B cell (primary cell): ENCODE measurements at regions not wholly inside any gene's neighbourhood (a gene's known extent, or its start where the extent isn't known, plus 50 kb on each side); places are given as distances from the start of the nearest gene placed in this dataset.

ENCODE experiments used
- ATAC-seq: fragments of 200-7000 bp; cut with Tn5 transposase; one replicate; pipeline ENCODE4 v1.10.0; 2021; ENCODE audit warnings: low read depth, mild to moderate bottlenecking, moderate number of reproducible peaks, moderate library complexity
- CTCF ChIA-PET: fragments of 350-600 bp; sonication (Branson Sonifier 250); formaldehyde crosslinking; loops from one replicate; lab custom pipeline; 2021; ENCODE audit warnings: antibody characterized with exemption, inconsistent platforms; lab: Charles Lee
- POLR2A ChIA-PET: fragments of 350-600 bp; sonication (Branson Sonifier 250); formaldehyde crosslinking; loops from one replicate; lab custom pipeline; 2021; ENCODE audit warnings: antibody characterized with exemption; lab: Charles Lee
- DNase-seq: peaks from one replicate; pipeline ENCODE4 v3.0.0; 2013
- H2AFZ ChIP-seq: 2 replicates; pipeline ENCODE4 v1.6.1; 2012; ENCODE audit warnings: mild to moderate bottlenecking, low read depth, low read length; ENCODE audit not compliant: insufficient read depth, poor library complexity, severe bottlenecking
- H3K27ac ChIP-seq, 2 donors: 1 replicate in 1 of 2; 2 replicates in 1 of 2; pipeline ENCODE4 v1.5.1; 2012 to 2013; ENCODE audit warnings: low read length in 2 of 2, mild to moderate bottlenecking in 2 of 2, moderate library complexity in 1 of 2
- H3K27me3 ChIP-seq, 4 experiments: fragments of 200-600 bp in 1 of 4; sonication (generic) in 1 of 4; replicated peaks in 1 of 4; 1 replicate in 2 of 4; 2 replicates in 2 of 4; pipeline versions ENCODE4 v1.6.1 to v1.7.0; 2013 to 2016; ENCODE audit warnings: low read length in 3 of 4, mild to moderate bottlenecking in 2 of 4, mixed read lengths in 1 of 4, moderate library complexity in 1 of 4; ENCODE audit not compliant: insufficient read depth in 4 of 4, control insufficient read depth in 3 of 4; ENCODE audit errors: control extremely low read depth in 1 of 4
- H3K36me3 ChIP-seq, 2 experiments: replicated peaks in 1 of 2; 1 replicate in 1 of 2; 2 replicates in 1 of 2; pipeline versions ENCODE4 v1.6.1 to v1.7.1; 2013; ENCODE audit warnings: low read length in 1 of 2; ENCODE audit not compliant: insufficient read depth in 2 of 2, control insufficient read depth in 1 of 2; ENCODE audit errors: control extremely low read depth in 1 of 2, extremely low read depth in 1 of 2
- H3K4me1 ChIP-seq, 2 donors: fragments of 200-600 bp in 1 of 2; sonication (generic) in 1 of 2; 1 replicate in 1 of 2; 2 replicates in 1 of 2; pipeline versions ENCODE4 v1.5.1 to v1.6.1; 2013 to 2017; ENCODE audit warnings: low read length in 2 of 2; ENCODE audit not compliant: control insufficient read depth in 2 of 2, insufficient read depth in 2 of 2
- H3K4me2 ChIP-seq: replicated peaks from 2 replicates; pipeline ENCODE3; 2012; ENCODE audit warnings: mild to moderate bottlenecking, low read depth, low read length; ENCODE audit not compliant: poor library complexity, severe bottlenecking
- H3K4me3 ChIP-seq, 5 experiments: fragments of 200-600 bp in 1 of 5; sonication (generic) in 1 of 5; 1 replicate in 3 of 5; 2 replicates in 2 of 5; pipeline versions ENCODE4 v1.5.1 to v1.7.0; 2011 to 2016; ENCODE audit warnings: low read length in 4 of 5, mild to moderate bottlenecking in 4 of 5, low read depth in 2 of 5, control low read depth in 1 of 5, moderate library complexity in 1 of 5; ENCODE audit not compliant: insufficient read depth in 1 of 5; ENCODE audit errors: control extremely low read depth in 1 of 5, extremely low read depth in 1 of 5
- H3K79me2 ChIP-seq: fragments of 200-600 bp; sonication (generic); one replicate; pipeline ENCODE4 v1.6.0; 2016; ENCODE audit warnings: low read length; ENCODE audit not compliant: control insufficient read depth, insufficient read depth
- H3K9ac ChIP-seq: fragments of 200-600 bp; sonication (generic); 2 replicates; pipeline ENCODE4 v1.6.1; 2017; ENCODE audit warnings: mild to moderate bottlenecking, low read length, moderate library complexity
- H3K9me3 ChIP-seq, 3 donors: one replicate each; pipeline versions ENCODE4 v1.6.1 to v1.7.1; 2013; ENCODE audit warnings: low read length in 2 of 3; ENCODE audit not compliant: control insufficient read depth in 2 of 3, insufficient read depth in 1 of 3; ENCODE audit errors: control extremely low read depth in 1 of 3
- H4K20me1 ChIP-seq: 2 replicates; pipeline ENCODE4 v1.6.0; 2012; ENCODE audit warnings: mild to moderate bottlenecking, low read length; ENCODE audit not compliant: insufficient read depth, control insufficient read depth, poor library complexity, severe bottlenecking
- H3K27ac Mint-ChIP-seq: one replicate; pipeline ENCODE4 v1.8.0; 2021; ENCODE audit warnings: mixed read lengths
- H3K27me3 Mint-ChIP-seq: one replicate; pipeline ENCODE4 v1.8.0; 2021; ENCODE audit warnings: mixed read lengths
- H3K4me1 Mint-ChIP-seq: one replicate; pipeline ENCODE4 v1.8.0; 2021; ENCODE audit warnings: mixed read lengths
- H3K4me3 Mint-ChIP-seq: one replicate; pipeline ENCODE4 v1.8.0; 2021; ENCODE audit warnings: mixed read lengths
- H3K9me3 Mint-ChIP-seq: one replicate; pipeline ENCODE4 v1.8.0; 2022; ENCODE audit warnings: mixed read lengths; ENCODE audit not compliant: insufficient read depth
- EZH2 ChIP-seq: IDR thresholded peaks from 2 replicates; pipeline ENCODE4 v1.6.1; 2012; ENCODE audit warnings: borderline replicate concordance, low read depth, mild to moderate bottlenecking, moderate library complexity, low read length; ENCODE audit not compliant: insufficient read depth, poor library complexity, severe bottlenecking
- WGBS: methylation state at CpG from one replicate; pipeline ENCODE4 v1.1.5; 2013; ENCODE audit warnings: missing lambda C conversion rate; ENCODE audit not compliant: insufficient coverage; 5-methylcytosine and 5-hydroxymethylcytosine counted together
- intact Hi-C: fragments of 100-400 bp; cut with micrococcal nuclease; formaldehyde crosslinking; loops from one replicate; pipeline ENCODE4 v1.10.0; 2022
- TF ChIP-seq, protein P1 (sequence below): fragments of 200-600 bp; IDR thresholded peaks from one replicate; pipeline ENCODE4 v1.8.0; 2022; ENCODE audit warnings: antibody characterized with exemption, mild to moderate bottlenecking

DNA sequence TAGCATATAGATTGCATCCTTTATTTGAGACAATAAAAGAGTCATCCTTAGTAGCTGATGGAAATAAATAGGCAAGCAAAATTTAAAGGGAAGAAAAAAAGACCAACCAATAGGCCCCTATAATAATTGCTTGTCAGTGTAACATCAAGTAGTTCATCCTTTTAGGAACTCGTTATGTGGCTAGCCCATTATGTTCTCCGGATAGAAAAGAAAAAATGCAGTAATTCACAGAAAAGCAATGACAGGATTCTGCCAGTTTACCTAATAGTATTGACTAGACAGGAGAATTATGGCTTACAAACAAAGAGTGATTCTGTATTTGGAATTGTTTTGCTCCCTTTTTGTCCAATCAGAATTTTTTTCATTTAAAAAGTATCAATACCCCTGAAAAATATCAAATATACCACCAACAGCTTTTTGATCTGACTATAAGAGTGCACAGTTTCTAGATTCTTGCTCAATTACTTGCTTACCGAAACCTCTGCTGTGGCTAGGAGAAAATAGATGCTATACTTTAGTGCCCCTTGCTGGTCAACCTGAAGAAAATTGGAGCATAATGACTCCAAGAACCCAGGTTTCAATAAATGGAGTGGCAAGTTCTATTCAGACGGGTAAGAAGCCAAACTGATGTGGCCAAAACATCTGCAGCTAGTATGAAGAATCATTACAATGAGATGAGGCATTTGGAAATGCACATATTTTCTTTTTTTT is 91.5 kb upstream of the SASH1 start:
- Histone ChIP-seq H3K27ac (no peak overlapping the region), H3K4me2 (no peak overlapping the region), H3K9me3 (no peaks in the 10 kb centered on the region), H3K79me2 (no peaks in the 10 kb centered on the region), H3K27me3 (no peaks in the 10 kb centered on the region), H3K9ac (no peak overlapping the region), H3K4me1 (no peaks in the 10 kb centered on the region), H3K36me3 (no peaks in the 10 kb centered on the region), H3K4me3 (no peak overlapping the region), H2AFZ (no peak overlapping the region), H4K20me1 (no peaks in the 10 kb centered on the region)
- DNase-seq: no peak
- POLR2A ChIA-PET: no interaction called here
- Mint-ChIP-seq H3K27ac (no peak overlapping the region), H3K27me3 (peaks cover 11% of the 10 kb centered on the region), H3K4me3 (no peak overlapping the region), H3K9me3 (no peaks in the 10 kb centered on the region), H3K4me1 (no peaks in the 10 kb centered on the region)
- CTCF ChIA-PET: interaction anchor here (0.7 kb wide), 2 partner anchors 14 to 333 kb away, joined by 3 to 5 read pairs; no protein-coding TSS in a partner anchor
- no peak for ATAC-seq
- 92% methylated on average over 2 of the region's 4 CpGs for WGBS
- intact Hi-C loops: loop anchor here (10.0 kb wide), 1 partner anchor 106 kb away; no protein-coding TSS in a partner anchor
- no peak for TF ChIP-seq EZH2

DNA sequence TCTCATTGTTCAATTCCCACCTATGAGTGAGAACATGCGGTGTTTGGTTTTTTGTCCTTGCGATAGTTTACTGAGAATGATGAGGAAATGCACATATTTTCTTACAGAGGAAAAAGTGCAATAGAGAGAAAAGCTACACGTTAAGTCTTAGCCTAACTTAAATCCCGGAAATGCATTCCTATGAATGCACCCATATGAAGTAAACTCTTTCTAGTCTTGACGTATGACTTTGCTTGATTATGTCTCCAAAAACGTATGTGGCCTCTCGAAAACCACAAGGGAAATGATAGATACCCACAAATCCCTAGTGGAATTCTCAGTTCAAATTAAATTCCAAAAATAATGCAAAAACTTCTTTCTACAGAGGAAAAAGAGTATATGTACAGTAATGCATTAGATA is 90.7 kb upstream of the SASH1 start:
- CTCF ChIA-PET: no interaction called here
- H3K27me3 ChIP-seq: no peaks in the 10 kb centered on the region
- no peaks in the 10 kb centered on the region for H3K4me1 ChIP-seq
- H3K9me3 ChIP-seq: no peaks in the 10 kb centered on the region
- H3K79me2 ChIP-seq: no peaks in the 10 kb centered on the region
- no peak overlapping the region for H3K27ac ChIP-seq
- intact Hi-C loops: loop anchor here (10.0 kb wide), 1 partner anchor 107 kb away; no protein-coding TSS in a partner anchor
- peaks cover 7% of the 10 kb centered on the region for H3K27me3 Mint-ChIP-seq
- TF ChIP-seq, protein P1, sequence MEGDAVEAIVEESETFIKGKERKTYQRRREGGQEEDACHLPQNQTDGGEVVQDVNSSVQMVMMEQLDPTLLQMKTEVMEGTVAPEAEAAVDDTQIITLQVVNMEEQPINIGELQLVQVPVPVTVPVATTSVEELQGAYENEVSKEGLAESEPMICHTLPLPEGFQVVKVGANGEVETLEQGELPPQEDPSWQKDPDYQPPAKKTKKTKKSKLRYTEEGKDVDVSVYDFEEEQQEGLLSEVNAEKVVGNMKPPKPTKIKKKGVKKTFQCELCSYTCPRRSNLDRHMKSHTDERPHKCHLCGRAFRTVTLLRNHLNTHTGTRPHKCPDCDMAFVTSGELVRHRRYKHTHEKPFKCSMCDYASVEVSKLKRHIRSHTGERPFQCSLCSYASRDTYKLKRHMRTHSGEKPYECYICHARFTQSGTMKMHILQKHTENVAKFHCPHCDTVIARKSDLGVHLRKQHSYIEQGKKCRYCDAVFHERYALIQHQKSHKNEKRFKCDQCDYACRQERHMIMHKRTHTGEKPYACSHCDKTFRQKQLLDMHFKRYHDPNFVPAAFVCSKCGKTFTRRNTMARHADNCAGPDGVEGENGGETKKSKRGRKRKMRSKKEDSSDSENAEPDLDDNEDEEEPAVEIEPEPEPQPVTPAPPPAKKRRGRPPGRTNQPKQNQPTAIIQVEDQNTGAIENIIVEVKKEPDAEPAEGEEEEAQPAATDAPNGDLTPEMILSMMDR: no peak
- no peak for TF ChIP-seq EZH2
- no peaks in the 10 kb centered on the region for H3K4me1 Mint-ChIP-seq
- no peak overlapping the region for H3K4me3 ChIP-seq
- H3K4me3 Mint-ChIP-seq: no peak overlapping the region
- no peak overlapping the region for H3K4me2 ChIP-seq
- H3K36me3 ChIP-seq: no peaks in the 10 kb centered on the region
- DNase-seq (no peak), ATAC-seq (no peak)
- POLR2A ChIA-PET: no interaction called here
- no peaks in the 10 kb centered on the region for H3K9me3 Mint-ChIP-seq
- WGBS: 81% methylated on average over 3 of the region's 7 CpGs
- no peaks in the 10 kb centered on the region for H4K20me1 ChIP-seq
- no peak overlapping the region for H2AFZ ChIP-seq
- no peak overlapping the region for H3K9ac ChIP-seq
- no peak overlapping the region for H3K27ac Mint-ChIP-seq
